ENCODE measurements at regions not wholly inside any gene's neighbourhood (a gene's known extent, or its start where the extent isn't known, plus 50 kb on each side); places are given as distances from the start of the nearest gene placed in this dataset.

GRCh38 chr15:31275331-31276262 lies 51.0 kb upstream of the KLF13 start:
- Histone ChIP-seq H3K4me3 (no peak overlapping the region), H3K9me3 (no peaks in the 10 kb centered on the region), H3K4me1 (peaks cover 12% of the 10 kb centered on the region), H3K27ac (no peak overlapping the region), H3K36me3 (no peaks in the 10 kb centered on the region), H3K27me3 (no peaks in the 10 kb centered on the region)
- TF ChIP-seq, protein P1, sequence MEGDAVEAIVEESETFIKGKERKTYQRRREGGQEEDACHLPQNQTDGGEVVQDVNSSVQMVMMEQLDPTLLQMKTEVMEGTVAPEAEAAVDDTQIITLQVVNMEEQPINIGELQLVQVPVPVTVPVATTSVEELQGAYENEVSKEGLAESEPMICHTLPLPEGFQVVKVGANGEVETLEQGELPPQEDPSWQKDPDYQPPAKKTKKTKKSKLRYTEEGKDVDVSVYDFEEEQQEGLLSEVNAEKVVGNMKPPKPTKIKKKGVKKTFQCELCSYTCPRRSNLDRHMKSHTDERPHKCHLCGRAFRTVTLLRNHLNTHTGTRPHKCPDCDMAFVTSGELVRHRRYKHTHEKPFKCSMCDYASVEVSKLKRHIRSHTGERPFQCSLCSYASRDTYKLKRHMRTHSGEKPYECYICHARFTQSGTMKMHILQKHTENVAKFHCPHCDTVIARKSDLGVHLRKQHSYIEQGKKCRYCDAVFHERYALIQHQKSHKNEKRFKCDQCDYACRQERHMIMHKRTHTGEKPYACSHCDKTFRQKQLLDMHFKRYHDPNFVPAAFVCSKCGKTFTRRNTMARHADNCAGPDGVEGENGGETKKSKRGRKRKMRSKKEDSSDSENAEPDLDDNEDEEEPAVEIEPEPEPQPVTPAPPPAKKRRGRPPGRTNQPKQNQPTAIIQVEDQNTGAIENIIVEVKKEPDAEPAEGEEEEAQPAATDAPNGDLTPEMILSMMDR (IDR thresholded peaks at IDR 0.05), result no peak
- ATAC-seq, result no peak
- DNase-seq, result no peak
- intact Hi-C loops (cut with DNase I), result no loop called here

DNA sequence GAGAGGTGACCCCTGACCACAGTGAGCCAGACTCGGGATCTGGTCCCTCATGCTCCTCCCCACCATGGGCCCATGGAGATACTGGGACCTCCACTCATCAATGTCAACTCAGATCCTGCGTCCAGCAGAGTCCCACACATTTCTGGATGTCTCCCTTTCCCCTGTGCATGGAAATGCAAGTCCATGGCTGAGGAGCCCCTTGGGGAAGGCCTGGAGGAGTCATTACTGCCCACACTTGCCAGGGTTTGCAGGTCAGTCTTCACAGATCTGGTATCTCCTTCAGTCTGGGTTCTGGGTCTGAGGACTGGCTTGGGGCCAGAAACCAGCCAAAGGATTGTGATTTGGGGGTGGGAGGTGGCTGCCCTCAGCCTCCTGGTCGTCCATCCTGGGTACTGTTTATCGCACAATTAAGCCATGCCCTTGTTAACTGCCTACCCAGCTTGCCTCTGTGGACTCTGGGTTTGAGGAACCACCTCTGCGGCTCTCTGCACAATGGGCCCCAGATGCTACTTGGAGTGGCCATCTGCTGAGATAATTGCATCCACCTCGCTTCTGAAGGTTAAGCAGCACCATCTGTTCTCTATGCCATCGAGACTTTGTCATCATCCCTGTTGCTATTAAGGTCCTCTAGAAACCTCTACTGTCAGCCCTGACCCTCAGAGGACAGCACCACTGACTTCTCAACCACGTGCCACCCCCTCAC lies 49.9 kb upstream of the KLF13 start:
- intact Hi-C loops (cut with DNase I), result no loop called here
- peaks cover 12% of the 10 kb centered on the region for H3K4me1 ChIP-seq
- no peak for ATAC-seq
- TF ChIP-seq, protein P1 (IDR thresholded peaks at IDR 0.05), result no peak
- no peaks in the 10 kb centered on the region for H3K9me3 ChIP-seq
- no peak for DNase-seq
- no peaks in the 10 kb centered on the region for H3K36me3 ChIP-seq
- H3K27ac ChIP-seq, result no peak overlapping the region
- H3K4me3 ChIP-seq, result no peak overlapping the region
- H3K27me3 ChIP-seq, result no peaks in the 10 kb centered on the region

All from upper lobe of right lung (tissue), 1 donor.